Uterus (tissue), 2 donors: ENCODE measurements at regions not wholly inside any gene's neighbourhood (a gene's known extent, or its start where the extent isn't known, plus 50 kb on each side); places are given as distances from the start of the nearest gene placed in this dataset.

Experiments
- POLR2A ChIP-seq, 2 donors: fragments of 450-650 bp; IDR thresholded peaks; one replicate each; pipeline ENCODE4 v1.6.1; 2016; ENCODE audit warnings: antibody characterized with exemption in 2 of 2, mild to moderate bottlenecking in 1 of 2, moderate library complexity in 1 of 2
- TF ChIP-seq, protein P1 (sequence below), 4 experiments: fragments of 200-600 bp in 2 of 4; fragments of 450-650 bp in 2 of 4; sonication (generic) in 2 of 4; IDR thresholded peaks; one replicate each; pipeline ENCODE4 v1.5.1; 2016 to 2019; ENCODE audit warnings: antibody characterized with exemption in 4 of 4, mild to moderate bottlenecking in 2 of 4, moderate library complexity in 1 of 4

- no peak for TF ChIP-seq POLR2A (IDR thresholded peaks at IDR 0.05)
- TF ChIP-seq, protein P1, sequence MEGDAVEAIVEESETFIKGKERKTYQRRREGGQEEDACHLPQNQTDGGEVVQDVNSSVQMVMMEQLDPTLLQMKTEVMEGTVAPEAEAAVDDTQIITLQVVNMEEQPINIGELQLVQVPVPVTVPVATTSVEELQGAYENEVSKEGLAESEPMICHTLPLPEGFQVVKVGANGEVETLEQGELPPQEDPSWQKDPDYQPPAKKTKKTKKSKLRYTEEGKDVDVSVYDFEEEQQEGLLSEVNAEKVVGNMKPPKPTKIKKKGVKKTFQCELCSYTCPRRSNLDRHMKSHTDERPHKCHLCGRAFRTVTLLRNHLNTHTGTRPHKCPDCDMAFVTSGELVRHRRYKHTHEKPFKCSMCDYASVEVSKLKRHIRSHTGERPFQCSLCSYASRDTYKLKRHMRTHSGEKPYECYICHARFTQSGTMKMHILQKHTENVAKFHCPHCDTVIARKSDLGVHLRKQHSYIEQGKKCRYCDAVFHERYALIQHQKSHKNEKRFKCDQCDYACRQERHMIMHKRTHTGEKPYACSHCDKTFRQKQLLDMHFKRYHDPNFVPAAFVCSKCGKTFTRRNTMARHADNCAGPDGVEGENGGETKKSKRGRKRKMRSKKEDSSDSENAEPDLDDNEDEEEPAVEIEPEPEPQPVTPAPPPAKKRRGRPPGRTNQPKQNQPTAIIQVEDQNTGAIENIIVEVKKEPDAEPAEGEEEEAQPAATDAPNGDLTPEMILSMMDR (IDR thresholded peaks at IDR 0.05) = no peak
These were observed 381.2 kb downstream of the MN1 start for GRCh38 chr22:27420195-27420816.
